Activated CD4-positive, alpha-beta T cell treated with anti-CD3 and anti-CD28 coated beads, Interleukin-2, Interleukin-4, amounts not matched to agents 100 ng/mL and 50 ng/mL, durations not matched to agents 16 hours and 8 hours (primary cell): ENCODE measurements at regions not wholly inside any gene's neighbourhood (a gene's known extent, or its start where the extent isn't known, plus 50 kb on each side); places are given as distances from the start of the nearest gene placed in this dataset.
"Not testable (repeated sequence)": the region's sequence is repeated elsewhere in the genome, so short reads cannot be mapped to it uniquely, and the experiment has no call there.

Source experiments
- DNase-seq: peaks from one replicate; pipeline ENCODE4 v3.0.0-alpha.2; 2020; ENCODE audit warnings: low spot score

DNA sequence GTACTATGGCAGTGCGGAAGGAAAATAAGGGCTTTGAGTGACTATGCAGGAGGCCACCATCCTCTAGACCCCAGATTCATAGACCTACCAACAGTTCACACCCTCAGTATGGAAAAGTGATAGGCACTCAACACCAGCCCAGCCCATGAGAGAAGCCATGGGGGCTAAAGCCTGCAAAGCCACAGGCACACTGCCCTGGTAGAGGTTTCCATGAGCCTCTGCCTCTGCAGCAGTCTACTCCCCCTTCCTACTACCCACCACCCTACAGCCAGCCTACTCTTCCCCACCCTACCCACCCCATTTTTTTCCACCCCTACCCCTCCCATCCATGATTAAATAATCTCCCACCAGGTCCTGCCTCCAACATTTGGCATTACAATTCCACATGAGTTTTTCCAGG, 241.9 kb downstream of the CWH43 start:
- not testable (repeated sequence) for DNase-seq

DNA sequence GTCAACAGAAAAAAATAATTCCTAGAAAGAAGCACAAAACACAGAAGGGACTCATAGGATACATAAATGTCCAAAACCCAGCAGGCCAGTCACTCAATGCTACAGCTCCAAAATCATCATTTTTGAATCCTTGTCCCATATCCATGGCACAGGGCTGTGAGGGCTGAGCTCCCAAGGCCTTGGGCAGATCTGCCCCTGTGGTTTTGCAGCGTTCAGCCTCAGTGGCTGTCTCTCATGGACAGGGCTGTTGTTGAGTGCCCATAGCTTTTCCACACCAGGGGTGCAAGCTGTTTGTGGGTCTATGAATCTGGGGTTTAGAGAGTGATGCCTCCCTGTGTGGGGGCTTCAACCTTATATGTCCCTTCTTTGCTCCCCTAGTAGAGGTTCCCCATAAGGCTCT, 243.2 kb downstream of the CWH43 start:
- not testable (repeated sequence) for DNase-seq

DNA sequence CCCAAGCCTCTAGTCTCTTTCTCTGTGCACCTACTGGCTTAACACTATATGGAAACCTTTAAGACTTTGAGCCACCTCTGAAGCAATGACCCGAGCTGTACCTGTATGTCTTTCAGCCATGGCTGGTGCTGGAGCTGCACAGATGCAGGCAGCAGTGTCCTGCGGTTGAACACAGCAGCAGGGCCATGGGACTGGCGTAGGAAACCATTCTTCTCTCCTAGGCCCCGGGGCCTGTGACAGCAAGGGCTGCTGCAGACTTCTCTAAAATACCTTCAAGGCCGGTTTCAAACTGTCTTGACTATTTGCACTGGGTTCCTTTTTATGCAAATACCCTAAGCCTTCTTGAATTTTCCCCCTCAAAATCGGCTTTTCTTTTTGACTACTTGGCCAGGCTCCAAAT, 243.6 kb downstream of the CWH43 start:
- DNase-seq = not testable (repeated sequence)

DNA sequence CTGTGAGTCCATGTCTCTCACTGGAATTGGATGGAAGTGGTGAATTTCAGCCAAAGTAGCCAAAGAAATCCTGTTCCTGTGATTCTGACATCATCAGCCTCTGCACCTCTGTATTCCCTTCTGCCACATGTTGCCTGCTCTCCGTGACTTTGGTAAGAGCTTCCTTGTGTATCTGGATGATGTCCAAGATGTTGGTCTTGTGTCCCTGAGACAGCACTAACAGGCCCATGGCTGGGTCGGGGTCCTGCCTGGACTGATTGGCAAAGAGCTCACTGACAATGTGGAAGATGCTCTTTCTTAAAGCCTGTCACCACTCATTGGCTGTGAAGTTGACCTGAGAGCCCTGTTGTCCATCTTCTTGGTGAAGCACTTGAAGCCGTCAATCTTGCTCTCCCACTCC, 247.3 kb downstream of the CWH43 start:
- DNase-seq = not testable (repeated sequence)

DNA sequence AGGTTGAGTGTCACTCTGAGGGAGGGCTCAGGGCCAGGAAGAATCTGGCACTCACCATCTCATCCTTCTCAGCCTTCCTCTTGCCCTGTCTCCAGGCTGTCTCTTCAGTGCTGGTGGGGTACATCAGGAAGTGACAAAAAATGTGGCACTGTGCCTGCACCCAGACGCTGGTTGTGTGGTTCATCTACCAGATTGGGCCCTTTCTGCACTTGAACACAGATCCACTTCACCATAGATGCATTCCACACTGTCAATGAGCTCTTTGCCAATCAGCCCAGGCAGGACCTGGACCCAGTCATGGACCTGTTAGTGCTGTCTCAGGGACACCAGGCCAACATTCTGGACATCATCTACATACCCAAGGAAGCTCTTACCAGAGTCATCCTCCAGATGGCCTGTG, 247.7 kb downstream of the CWH43 start:
- not testable (repeated sequence) for DNase-seq

DNA sequence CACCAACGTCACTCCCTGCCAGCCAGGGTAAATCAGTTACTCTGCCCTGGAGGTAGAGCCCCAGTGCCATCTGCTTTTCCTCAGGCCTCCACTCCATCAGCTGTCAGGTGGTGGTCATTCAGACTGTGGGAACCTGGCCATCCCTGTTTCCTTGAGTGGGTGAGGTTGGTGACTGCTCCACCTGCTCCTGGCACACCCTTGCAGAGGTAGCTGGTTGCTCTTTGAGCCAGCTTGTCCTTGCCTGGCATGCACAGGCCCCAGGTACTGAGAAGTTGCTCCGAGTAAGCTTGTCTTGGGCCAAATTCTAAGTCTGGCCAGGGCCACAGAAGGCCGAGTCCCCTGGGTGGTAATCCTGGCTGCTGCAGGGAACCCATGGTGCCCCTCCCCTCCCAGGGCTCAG, 248.3 kb downstream of the CWH43 start:
- not testable (repeated sequence) for DNase-seq

DNA sequence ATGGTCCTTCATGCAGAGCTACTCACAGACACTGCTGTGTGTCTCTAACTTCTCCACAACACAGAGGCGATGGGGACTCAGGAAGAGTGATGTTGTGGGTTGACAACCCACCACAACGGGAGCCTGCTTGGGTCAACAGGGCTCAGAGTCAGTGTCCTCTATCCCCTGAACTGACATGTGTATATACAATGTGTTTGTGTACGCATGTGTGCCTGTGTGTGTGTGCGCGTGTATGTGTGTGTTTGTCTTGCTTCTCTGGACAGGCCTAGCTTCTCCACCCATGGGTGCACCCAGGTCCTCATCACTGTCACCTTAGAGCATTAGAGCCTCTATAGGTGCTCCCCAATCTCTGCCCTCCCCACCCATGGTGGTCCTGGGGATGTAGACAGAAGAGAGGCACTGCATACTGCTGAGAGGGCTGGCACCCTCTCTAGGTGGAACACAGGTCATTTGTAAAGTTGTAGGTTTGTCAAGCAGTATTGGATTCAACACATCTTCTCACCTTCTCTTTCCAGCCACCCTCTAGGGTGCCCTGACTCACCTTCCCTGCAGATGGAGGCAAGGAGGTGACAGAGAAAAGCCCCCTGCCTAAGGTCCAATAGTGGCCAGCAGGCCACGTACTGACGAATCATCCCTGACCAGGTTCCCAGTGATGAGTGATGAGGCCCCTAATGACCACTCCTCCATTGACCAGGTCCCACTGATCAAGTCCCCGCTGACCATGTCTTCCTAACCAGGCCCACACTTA, 249.5 kb downstream of the CWH43 start:
- DNase-seq = not testable (repeated sequence)

DNA sequence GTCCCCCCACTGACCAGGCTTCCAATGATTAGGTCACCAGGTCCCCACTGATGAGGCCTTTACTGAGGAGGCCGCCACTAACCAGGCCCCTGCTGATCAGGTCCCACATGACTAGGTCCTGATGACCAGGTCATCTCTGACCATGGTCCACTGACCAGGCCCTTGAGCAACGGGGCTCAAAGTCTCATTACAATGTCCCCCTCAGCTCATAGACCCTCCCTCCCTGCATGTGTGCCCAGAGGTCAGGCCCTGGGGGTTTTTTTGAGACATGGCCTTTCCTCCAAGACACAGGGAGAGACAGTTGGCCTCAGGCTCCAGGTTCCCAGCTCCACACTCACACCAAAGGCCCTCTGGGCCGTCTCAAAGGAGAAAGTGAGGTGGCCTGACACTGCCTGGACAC, 250.4 kb downstream of the CWH43 start:
- not testable (repeated sequence) for DNase-seq

DNA sequence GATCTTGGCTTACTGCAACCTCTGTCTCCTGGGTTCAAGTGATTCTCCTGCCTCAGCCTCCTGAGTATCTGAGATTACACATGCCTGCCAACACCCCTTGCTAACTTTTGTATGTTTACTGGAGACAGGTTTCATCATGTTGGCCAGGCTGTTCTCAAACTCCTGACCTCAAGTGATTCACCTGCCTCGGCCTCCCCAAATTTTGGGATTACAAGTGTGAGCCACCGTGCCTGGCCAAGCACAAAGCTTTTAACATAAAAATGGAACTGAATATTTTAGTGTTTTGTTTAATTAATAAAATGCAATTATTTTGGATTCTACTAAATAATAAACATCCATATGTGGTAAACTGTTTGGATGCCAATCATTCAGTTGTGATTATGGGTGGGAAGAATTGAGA, 255.2 kb downstream of the CWH43 start:
- DNase-seq = not testable (repeated sequence)

DNA sequence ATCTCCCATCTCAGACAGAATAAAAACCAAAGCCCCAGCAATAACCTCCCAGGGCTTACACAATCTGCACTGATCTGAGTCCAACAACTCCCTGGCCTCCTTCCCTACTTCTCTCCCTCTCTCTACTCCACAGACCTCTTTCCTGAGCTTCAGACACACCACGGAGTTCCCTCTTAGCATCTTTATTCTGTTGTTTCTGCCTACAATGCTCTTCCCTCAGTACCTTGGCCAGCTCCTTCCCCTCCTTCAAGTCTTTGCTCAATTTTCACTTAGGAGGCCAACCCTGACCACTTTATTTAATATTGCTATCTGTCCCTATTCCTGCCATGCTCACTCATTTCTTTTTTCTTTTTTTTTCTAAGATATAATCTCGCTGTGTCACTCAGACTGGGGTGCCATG, 276.7 kb downstream of the CWH43 start:
- DNase-seq = not testable (repeated sequence)

DNA sequence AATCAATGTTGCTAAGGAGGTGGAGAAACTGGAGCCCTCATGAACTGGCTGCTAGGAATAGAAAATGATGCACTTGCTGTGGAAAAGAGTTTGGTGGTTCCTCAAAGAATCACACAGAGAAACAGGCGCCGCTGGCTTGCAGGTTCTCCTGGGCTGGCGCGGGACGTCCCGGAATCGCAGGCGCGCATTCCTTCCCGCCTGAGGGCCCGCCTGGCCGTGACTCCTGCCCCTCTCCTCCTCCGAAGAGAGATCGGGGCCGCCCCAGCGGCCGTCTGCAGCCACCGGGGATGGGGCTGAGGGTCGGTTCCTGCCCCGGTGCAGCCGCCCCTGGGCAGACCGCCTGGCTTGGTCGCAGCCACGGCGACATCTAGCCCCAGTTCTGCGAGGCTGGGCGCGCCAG, 284.4 kb downstream of the CWH43 start:
- DNase-seq = not testable (repeated sequence)

DNA sequence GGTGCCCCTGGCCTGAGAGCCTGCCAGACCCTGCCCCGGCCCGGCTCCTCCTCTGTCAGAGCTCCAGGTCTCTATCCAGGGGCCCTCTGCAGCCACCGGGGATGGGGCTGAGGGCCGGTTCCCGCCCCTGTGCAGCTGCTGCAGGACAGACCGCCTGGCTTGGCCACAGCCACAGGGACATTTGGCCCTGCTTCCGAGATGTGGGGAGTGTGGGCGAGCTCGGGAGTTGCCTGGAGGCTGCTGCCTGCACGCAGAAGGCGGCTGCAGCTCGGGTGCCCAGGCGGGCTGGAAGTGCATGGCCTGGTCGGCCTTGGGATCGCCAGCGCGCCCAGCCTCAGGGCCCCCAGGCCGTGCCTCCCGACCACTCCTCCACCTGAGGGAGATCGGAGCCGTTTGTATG, 284.8 kb downstream of the CWH43 start:
- DNase-seq = not testable (repeated sequence)

DNA sequence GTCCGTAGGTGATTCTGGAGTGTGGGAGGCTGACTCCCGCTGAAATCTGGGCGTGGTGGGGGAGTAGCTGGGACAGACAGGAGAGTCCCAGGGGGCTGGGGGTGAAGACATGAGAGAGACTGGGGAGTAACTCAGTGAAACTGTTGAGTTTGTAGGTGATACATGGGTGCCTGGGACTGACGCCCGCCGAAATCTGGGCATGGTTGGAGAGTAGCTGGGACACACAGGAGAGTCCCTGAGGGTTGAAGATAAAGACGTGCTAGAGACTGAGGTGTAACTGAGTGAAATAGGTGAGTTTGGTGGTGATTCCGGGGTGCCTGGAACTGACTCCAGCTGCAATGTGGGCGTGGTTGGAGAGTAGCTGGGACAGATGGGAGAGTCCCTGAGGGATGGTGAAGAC, 299.8 kb downstream of the CWH43 start:
- DNase-seq = not testable (repeated sequence)

DNA sequence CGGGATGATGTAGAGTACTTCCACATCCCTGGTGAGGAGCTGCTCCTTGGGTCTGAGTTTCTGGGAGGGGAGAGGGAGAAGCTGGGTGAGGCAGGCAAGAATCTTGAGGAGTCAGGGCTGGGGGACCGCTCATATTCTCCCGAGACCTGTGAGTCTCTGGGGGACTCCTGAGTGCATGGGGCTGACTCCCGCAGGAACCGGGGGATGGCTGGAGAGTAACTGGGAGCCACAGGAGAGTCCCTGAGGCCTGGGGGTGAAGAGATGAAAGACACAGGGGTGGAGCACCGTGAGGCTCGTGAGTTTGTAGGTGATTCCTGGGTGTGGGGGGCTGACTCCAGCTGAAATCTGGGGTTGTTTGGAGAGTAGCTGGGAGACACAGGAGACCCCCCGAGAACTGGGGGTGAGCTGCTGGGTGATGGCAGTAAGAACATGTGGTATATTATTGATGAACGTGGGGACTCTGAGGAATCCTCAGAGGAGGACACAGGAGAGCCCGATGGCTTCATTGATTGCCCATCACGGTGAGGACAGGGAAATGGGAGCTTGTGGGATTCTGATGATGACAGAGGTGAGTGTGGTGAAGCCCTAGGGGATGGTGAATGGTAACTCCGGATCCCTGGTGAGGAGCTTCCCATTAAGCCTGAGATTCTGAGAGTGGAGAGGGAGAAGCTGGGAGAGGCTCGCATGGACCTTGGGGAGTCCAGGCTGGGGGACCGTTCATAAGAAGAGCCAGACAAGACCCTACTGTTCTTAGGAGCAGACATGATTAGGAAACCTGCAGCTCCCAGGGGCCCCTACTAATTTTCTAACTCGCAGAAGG, 301.1 kb downstream of the CWH43 start:
- DNase-seq = not testable (repeated sequence)

DNA sequence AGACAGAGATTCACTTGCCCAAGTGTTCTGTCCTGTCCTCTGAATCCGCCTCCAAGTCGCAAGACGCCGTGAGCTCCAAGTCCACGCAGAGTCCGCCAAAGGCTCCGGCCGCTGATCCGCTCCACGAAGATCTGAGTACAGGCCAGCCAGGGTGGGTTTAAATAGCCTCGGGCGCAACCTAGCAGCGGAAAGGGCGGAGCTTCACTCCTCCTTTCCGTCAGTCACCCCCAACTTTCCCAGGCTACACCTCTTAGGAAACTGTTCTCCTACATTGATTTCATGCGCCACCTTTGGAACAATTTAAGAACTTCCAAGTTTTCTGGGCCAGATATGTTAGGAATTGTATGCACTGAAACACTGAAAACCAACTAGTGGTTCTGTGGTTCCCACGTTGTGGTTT, 301.8 kb downstream of the CWH43 start:
- not testable (repeated sequence) for DNase-seq

DNA sequence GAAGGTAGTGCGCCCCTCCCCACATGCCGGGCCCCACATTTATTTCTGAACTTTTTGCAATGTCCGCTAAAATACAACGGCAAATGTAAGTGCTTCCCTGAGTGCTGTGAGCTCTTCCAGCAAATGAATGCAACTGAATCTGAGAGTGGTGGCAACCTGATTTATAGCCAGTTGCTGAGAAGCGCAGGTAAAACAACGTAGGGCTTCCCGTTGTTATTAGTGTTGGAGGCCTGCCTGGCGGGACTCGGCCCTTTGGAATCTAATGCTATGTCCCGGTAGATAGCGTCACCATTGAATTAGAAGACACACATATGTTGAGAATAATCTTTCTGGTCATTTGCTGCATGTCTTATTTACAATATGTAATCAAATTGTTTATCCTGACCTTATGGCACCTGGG, 302.7 kb downstream of the CWH43 start:
- not testable (repeated sequence) for DNase-seq

DNA sequence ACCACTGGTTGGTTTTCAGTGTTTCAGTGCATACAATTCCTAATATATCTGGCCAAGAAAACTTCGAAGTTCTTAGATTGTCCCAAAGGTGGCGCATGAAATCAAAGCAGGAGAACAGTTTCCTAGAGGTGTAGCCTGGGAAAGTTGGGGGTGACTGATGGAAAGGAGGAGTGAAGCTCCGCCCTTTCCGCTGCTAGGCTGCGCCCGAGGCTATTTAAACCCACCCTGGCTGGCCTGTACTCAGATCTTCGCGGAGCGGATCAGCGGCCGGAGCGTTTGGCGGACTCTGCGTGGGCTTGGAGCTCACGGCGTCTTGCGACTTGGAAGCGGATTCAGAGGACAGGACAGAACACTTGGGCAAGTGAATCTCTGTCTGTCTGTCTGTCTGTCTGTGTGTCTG, 328.7 kb downstream of the CWH43 start:
- DNase-seq = not testable (repeated sequence)

DNA sequence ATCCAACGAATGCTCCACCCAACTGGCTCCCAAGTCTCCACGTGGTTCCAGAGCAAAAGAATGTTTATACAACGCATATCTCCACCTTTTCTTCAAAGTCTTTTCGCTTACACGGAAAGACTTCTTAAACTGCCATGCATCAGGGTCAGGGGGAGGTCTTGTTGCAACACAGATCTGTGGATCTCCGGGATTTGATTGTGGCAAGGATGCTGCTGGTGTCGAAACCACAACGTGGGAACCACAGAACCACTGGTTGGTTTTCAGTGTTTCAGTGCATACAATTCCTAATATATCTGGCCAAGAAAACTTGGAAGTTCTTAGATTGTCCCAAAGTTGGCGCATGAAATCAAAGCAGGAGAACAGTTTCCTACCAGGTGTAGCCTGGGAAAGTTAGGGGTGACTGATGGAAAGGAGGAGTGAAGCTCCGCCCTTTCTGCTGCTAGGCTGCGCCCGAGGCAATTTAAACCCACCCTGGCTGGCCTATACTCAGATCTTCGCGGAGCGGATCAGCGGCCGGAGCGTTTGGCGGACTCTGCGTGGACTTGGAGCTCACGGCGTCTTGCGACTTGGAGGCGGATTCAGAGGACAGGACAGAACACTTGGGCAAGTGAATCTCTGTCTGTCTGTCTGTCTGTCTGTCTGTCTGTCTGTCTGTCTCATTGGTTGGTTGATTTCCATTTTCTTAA, 334.8 kb downstream of the CWH43 start:
- DNase-seq = not testable (repeated sequence)

DNA sequence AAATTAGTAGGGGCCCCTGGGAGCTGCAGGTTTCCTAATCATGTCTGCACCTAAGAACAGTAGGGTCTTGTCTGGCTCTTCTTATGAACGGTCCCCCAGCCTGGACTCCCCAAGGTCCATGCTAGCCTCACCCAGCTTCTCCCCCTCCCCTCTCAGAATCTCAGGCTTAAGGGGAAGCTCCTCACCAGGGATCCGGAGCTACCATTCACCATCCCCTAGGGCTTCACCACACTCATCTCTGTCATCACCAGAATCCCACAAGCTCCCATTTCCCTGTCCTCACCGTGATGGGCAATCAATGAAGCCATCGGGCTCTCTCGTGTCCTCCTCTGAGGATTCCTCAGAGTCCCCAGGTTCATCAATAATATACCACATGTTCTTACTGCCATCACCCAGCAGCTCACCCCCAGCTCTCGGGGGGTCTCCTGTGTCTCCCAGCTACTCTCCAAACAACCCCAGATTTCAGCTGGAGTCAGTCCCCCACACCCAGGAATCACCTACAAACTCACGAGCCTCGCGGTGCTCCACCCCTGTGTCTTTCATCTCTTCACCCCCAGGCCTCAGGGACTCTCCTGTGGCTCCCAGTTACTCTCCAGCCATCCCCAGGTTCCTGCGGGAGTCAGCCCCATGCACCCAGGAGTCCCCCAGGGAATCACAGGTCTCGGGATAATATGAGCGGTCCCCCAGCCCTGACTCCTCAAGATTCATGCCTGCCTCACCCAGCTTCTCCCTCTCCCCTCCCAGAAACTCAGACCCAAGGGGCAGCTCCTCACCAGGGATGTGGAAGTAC, 335.6 kb downstream of the CWH43 start:
- DNase-seq = not testable (repeated sequence)

DNA sequence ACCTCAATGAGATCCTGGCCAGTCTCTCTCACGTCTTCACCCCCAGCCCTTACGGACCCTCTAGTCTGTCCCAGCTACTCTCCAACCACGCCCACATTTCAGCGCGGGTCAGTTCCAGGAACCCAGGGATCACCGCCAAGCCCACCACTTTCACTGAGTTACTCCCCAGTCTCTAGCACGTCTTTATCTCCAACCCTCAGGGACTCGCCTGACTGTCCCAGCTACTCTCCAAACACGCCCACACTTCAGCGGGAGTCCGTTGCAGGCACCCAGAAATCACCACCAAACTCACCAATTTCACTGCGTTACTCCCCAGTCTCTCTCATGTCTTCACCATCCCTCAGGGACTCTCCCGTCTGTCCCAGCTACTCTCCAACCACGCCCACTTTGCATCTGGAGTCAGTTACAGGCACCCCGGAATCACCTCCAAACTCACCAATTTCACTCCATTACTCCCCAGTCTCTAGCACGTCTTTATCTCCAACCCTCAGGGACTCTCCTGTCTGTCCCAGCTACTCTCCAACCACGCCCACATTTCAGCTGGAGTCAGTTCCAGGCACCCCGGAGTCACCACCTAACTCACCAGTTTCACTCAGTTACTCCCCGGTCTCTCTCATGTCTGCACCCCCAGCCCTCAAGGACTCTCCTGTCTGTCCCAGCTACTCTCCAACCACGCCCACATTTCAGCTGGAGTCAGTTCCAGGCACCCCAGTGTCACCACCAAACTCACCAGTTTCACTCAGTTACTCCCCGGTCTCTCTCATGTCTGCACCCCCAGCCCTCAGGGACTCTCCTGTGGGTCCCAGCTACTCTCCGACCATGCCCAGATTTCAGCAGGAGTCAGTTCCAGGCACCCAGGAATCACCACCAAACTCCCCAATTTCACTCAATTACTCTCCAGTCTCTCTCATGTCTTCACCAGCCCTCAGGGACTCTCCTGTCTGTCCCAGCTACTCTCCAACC, 336.8 kb downstream of the CWH43 start:
- not testable (repeated sequence) for DNase-seq

DNA sequence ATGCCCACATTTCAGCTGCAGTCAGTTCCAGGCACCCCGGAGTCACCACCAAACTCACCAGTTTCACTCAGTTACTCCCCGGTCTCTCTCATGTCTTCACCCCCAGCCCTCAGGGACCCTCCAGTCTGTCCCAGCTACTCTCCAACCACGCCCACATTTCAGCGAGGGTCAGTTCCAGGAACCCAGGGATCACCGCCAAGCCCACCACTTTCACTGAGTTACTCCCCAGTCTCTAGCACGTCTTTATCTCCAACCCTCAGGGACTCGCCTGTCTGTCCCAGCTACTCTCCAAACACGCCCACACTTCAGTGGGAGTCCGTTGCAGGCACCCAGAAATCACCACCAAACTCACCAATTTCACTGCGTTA, 337.5 kb downstream of the CWH43 start:
- DNase-seq = not testable (repeated sequence)
